OCI-LY7 (cell line): ENCODE measurements at regions not wholly inside any gene's neighbourhood (a gene's known extent, or its start where the extent isn't known, plus 50 kb on each side); places are given as distances from the start of the nearest gene placed in this dataset.

Source experiments
- BruUV-seq: library from RNA; stranded (reverse); fragments of 400-500 nt; replicated peaks from 2 replicates; lab custom pipeline; 2021; lab: Mats Ljungman, UMichigan
- CTCF ChIA-PET: fragments of 300-600 bp; sonication (Branson Sonifier 250); formaldehyde crosslinking; loops from one replicate; lab custom pipeline; 2022; ENCODE audit warnings: antibody characterized with exemption; ENCODE audit not compliant: unreplicated experiment; lab: Charles Lee
- POLR2A ChIA-PET: fragments of 300-600 bp; sonication (Branson Sonifier 250); formaldehyde crosslinking; loops from one replicate; lab custom pipeline; 2022; ENCODE audit warnings: antibody characterized with exemption; lab: Charles Lee
- DNase-seq: peaks from one replicate; pipeline ENCODE4 v3.0.0-alpha.2; 2015; ENCODE audit warnings: low spot score
- H2AFZ ChIP-seq: fragments of 200-600 bp; sonication (generic), shearing (Covaris generic); 2 replicates; pipeline ENCODE4 v1.6.1; 2014; ENCODE audit warnings: mild to moderate bottlenecking, antibody characterized with exemption, low read length, moderate library complexity
- H3K27ac ChIP-seq: fragments of 200-600 bp; sonication (generic); 2 replicates; pipeline ENCODE4 v1.5.1; 2014; ENCODE audit warnings: mixed run types, low read depth, mild to moderate bottlenecking, moderate library complexity, low read length, inconsistent platforms; ENCODE audit not compliant: poor library complexity, severe bottlenecking
- H3K36me3 ChIP-seq: fragments of 200-600 bp; sonication (generic); 2 replicates; pipeline ENCODE4 v1.6.1; 2014; ENCODE audit warnings: mild to moderate bottlenecking, antibody characterized with exemption, low read length, moderate library complexity, mixed read lengths; ENCODE audit not compliant: insufficient read depth
- H3K4me1 ChIP-seq: fragments of 200-600 bp; sonication (generic); 2 replicates; pipeline ENCODE4 v1.5.1; 2014; ENCODE audit warnings: mild to moderate bottlenecking, low read length; ENCODE audit not compliant: insufficient read depth, poor library complexity, severe bottlenecking
- H3K4me2 ChIP-seq: fragments of 200-600 bp; sonication (generic); 2 replicates; pipeline ENCODE4 v1.6.1; 2014; ENCODE audit warnings: mild to moderate bottlenecking, low read length
- H3K4me3 ChIP-seq: fragments of 200-600 bp; sonication (generic); 2 replicates; pipeline ENCODE4 v1.5.1; 2014; ENCODE audit warnings: mild to moderate bottlenecking, low read depth, low read length; ENCODE audit not compliant: poor library complexity, severe bottlenecking
- H3K79me2 ChIP-seq: fragments of 200-600 bp; sonication (generic); 2 replicates; pipeline ENCODE4 v1.6.1; 2016; ENCODE audit warnings: low read depth, mild to moderate bottlenecking, low read length, moderate library complexity, mixed read lengths; ENCODE audit not compliant: insufficient read depth
- H3K9me2 ChIP-seq: fragments of 200-600 bp; sonication (generic); 2 replicates; pipeline ENCODE4 v1.6.1; 2016; ENCODE audit warnings: mild to moderate bottlenecking, low read length, mixed read lengths; ENCODE audit not compliant: insufficient read depth
- H3K9me3 ChIP-seq: fragments of 200-600 bp; sonication (generic); 2 replicates; pipeline ENCODE4 v1.6.1; 2014; ENCODE audit warnings: mild to moderate bottlenecking, mixed run types, low read length, mixed read lengths
- H4K20me1 ChIP-seq: fragments of 200-600 bp; sonication (generic); 2 replicates; pipeline ENCODE4 v1.6.1; 2014; ENCODE audit warnings: mild to moderate bottlenecking, antibody characterized with exemption, low read length, moderate library complexity, mixed read lengths; ENCODE audit not compliant: insufficient read depth
- CTCF ChIP-seq: fragments of 200-600 bp; sonication (generic); conservative IDR thresholded peaks from 2 replicates; pipeline ENCODE4 v1.5.1; 2014; ENCODE audit warnings: mild to moderate bottlenecking, antibody characterized with exemption, low read length, moderate library complexity, mixed read lengths
- EZH2phosphoT487 ChIP-seq: fragments of 200-600 bp; sonication (generic); IDR thresholded peaks from 2 replicates; pipeline ENCODE4 v1.6.1; 2018; ENCODE audit warnings: low read depth, borderline replicate concordance, mild to moderate bottlenecking, mixed run types, antibody characterized with exemption, low read length, moderate library complexity, mixed read lengths
- intact Hi-C: fragments of 100-400 bp; cut with micrococcal nuclease; formaldehyde crosslinking; loops from one replicate; pipeline ENCODE4 v1.10.0; 2022; ENCODE audit not compliant: unreplicated experiment

- no peaks in the 10 kb centered on the region for H3K36me3 ChIP-seq
- no peaks in the 10 kb centered on the region for H3K79me2 ChIP-seq
- H3K9me2 ChIP-seq: no peaks in the 10 kb centered on the region
- ChIA-PET CTCF (no interaction called here), POLR2A (interaction anchor here (0.7 kb wide), 2 partner anchors 50 to 1503 kb away, joined by 3 to 4 read pairs; no protein-coding TSS in a partner anchor)
- H4K20me1 ChIP-seq: no peaks in the 10 kb centered on the region
- no peak for DNase-seq
- BruUV-seq: no TSS peak
- TF ChIP-seq CTCF: no peak
- TF ChIP-seq EZH2phosphoT487: no peak
- intact Hi-C loops: no loop called here
- no peak overlapping the region for H3K4me3 ChIP-seq
- no peak overlapping the region for H2AFZ ChIP-seq
- no peak overlapping the region for H3K27ac ChIP-seq
- no peak overlapping the region for H3K4me2 ChIP-seq
- H3K9me3 ChIP-seq: no peaks in the 10 kb centered on the region
- no peaks in the 10 kb centered on the region for H3K4me1 ChIP-seq
Measured at GRCh38 chr6:134610411-134610810, 292.5 kb upstream of the SGK1 start.

GRCh38 chr6:134609716-134610261, 291.9 kb upstream of the SGK1 start:
- no peak for DNase-seq
- intact Hi-C loops: no loop called here
- ChIA-PET CTCF (no interaction called here), POLR2A (interaction anchor here (0.7 kb wide), 2 partner anchors 49 to 1502 kb away, joined by 3 to 4 read pairs; no protein-coding TSS in a partner anchor)
- no peak overlapping the region for H3K27ac ChIP-seq
- no peak overlapping the region for H2AFZ ChIP-seq
- BruUV-seq: no TSS peak
- H3K4me3 ChIP-seq: no peak overlapping the region
- no peaks in the 10 kb centered on the region for H3K79me2 ChIP-seq
- no peaks in the 10 kb centered on the region for H3K9me2 ChIP-seq
- H4K20me1 ChIP-seq: no peaks in the 10 kb centered on the region
- H3K9me3 ChIP-seq: no peaks in the 10 kb centered on the region
- TF ChIP-seq EZH2phosphoT487: no peak
- TF ChIP-seq CTCF: no peak
- H3K36me3 ChIP-seq: no peaks in the 10 kb centered on the region
- H3K4me1 ChIP-seq: no peaks in the 10 kb centered on the region
- H3K4me2 ChIP-seq: no peak overlapping the region

DNA sequence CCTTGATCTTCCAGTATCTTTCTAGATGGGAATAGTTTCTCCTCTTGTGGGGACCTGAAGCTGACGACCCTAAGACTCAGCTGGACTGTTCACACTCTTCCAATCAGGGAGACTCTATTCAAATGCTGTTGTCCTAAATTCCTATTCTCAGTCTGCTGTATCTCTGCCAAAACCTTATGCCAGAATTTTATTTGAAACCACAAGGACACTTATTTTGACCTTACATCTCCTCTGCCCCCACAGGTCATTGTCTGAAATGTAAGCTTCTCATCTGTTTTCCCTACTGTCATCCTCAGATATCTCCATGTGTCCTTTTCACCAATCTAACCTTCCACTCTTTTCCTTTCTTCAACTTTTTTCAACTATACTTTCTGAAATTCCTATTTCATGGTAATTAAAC, 289.5 kb upstream of the SGK1 start:
- Histone ChIP-seq H3K79me2 (no peaks in the 10 kb centered on the region), H3K4me2 (no peak overlapping the region), H2AFZ (no peak overlapping the region), H4K20me1 (no peaks in the 10 kb centered on the region), H3K4me3 (no peak overlapping the region), H3K9me2 (no peaks in the 10 kb centered on the region), H3K27ac (no peak overlapping the region), H3K36me3 (no peaks in the 10 kb centered on the region), H3K4me1 (no peaks in the 10 kb centered on the region), H3K9me3 (no peaks in the 10 kb centered on the region)
- POLR2A ChIA-PET: no interaction called here
- CTCF ChIA-PET: no interaction called here
- no peak for DNase-seq
- BruUV-seq: no TSS peak
- intact Hi-C loops: no loop called here
- no peak for TF ChIP-seq EZH2phosphoT487
- no peak for TF ChIP-seq CTCF
